GM23248 (cell line): ENCODE measurements at regions not wholly inside any gene's neighbourhood (a gene's known extent, or its start where the extent isn't known, plus 50 kb on each side); places are given as distances from the start of the nearest gene placed in this dataset.

ENCODE experiments used
- DNase-seq: peaks from one replicate; pipeline ENCODE4 v3.0.0-alpha.2; 2015
- H2AFZ ChIP-seq: fragments of 200-600 bp; sonication (generic); 2 replicates; pipeline ENCODE4 v1.6.1; 2016; ENCODE audit warnings: antibody characterized with exemption
- H3F3A ChIP-seq: fragments of 200-600 bp; sonication (generic); 2 replicates; pipeline ENCODE4 v1.6.1; 2016; ENCODE audit warnings: mild to moderate bottlenecking, antibody characterized with exemption, mixed run types; ENCODE audit not compliant: insufficient read depth
- H3K27ac ChIP-seq: fragments of 200-600 bp; sonication (generic); 2 replicates; pipeline ENCODE4 v1.5.1; 2016; ENCODE audit warnings: mild to moderate bottlenecking
- H3K27me3 ChIP-seq: fragments of 200-600 bp; sonication (generic); replicated peaks from 2 replicates; pipeline ENCODE4 v1.6.1; 2016; ENCODE audit warnings: mild to moderate bottlenecking; ENCODE audit not compliant: insufficient read depth
- H3K36me3 ChIP-seq: fragments of 200-600 bp; sonication (generic); 2 replicates; pipeline ENCODE4 v1.6.1; 2016; ENCODE audit warnings: low read depth, mild to moderate bottlenecking
- H3K4me1 ChIP-seq: fragments of 200-600 bp; sonication (generic); 2 replicates; pipeline ENCODE4 v1.6.1; 2016; ENCODE audit warnings: mild to moderate bottlenecking; ENCODE audit not compliant: insufficient read depth
- H3K4me2 ChIP-seq: fragments of 200-600 bp; sonication (generic); one replicate; pipeline ENCODE4 v1.6.1; 2016; ENCODE audit warnings: mild to moderate bottlenecking; ENCODE audit not compliant: unreplicated experiment
- H3K4me3 ChIP-seq: fragments of 200-600 bp; sonication (generic); 2 replicates; pipeline ENCODE4 v1.5.1; 2016; ENCODE audit warnings: mild to moderate bottlenecking
- H3K79me2 ChIP-seq: fragments of 200-600 bp; sonication (generic); 2 replicates; pipeline ENCODE4 v1.6.1; 2016; ENCODE audit warnings: mild to moderate bottlenecking; ENCODE audit not compliant: insufficient read depth
- H3K9ac ChIP-seq: fragments of 200-600 bp; sonication (generic); 2 replicates; pipeline ENCODE4 v1.6.1; 2016; ENCODE audit warnings: mild to moderate bottlenecking
- H3K9me2 ChIP-seq: fragments of 200-600 bp; sonication (generic); 2 replicates; pipeline ENCODE4 v1.6.1; 2016; ENCODE audit warnings: mixed run types, mild to moderate bottlenecking, moderate library complexity; ENCODE audit not compliant: insufficient read depth
- H3K9me3 ChIP-seq: fragments of 200-600 bp; sonication (generic); one replicate; pipeline ENCODE4 v1.6.1; 2017; ENCODE audit warnings: low read depth
- H4K20me1 ChIP-seq: fragments of 200-600 bp; sonication (generic); 2 replicates; pipeline ENCODE4 v1.6.0; 2016; ENCODE audit not compliant: insufficient read depth
- EZH2 ChIP-seq: fragments of 200-600 bp; sonication (generic); IDR thresholded peaks from 2 replicates; pipeline ENCODE4 v1.6.1; 2018; ENCODE audit warnings: antibody characterized with exemption, mild to moderate bottlenecking; ENCODE audit not compliant: insufficient read depth, poor library complexity, severe bottlenecking
- EZH2phosphoT487 ChIP-seq: fragments of 200-600 bp; sonication (generic); IDR thresholded peaks from 2 replicates; pipeline ENCODE4 v1.6.1; 2018; ENCODE audit warnings: antibody characterized with exemption, moderate library complexity, mild to moderate bottlenecking, low read depth; ENCODE audit not compliant: insufficient read depth
- WGBS, 2 experiments: methylation state at CpG; one replicate each; pipeline ENCODE4 v1.1.6; 2015 to 2017; ENCODE audit warnings: low lambda C conversion rate in 2 of 2, low coverage in 1 of 2; ENCODE audit errors: missing lambda C conversion rate in 2 of 2; 5-methylcytosine and 5-hydroxymethylcytosine counted together
- in situ Hi-C: fragments of 300-500 bp; cut with MboI; formaldehyde crosslinking; loops from 2 replicates; pipeline ENCODE4 v1.15.0; 2020

- Histone ChIP-seq H3K27ac (no peak overlapping the region), H3K4me3 (no peak overlapping the region), H3K27me3 (no peaks in the 10 kb centered on the region), H3K9ac (no peak overlapping the region), H3K9me3 (no peaks in the 10 kb centered on the region), H3K9me2 (no peaks in the 10 kb centered on the region), H3K4me2 (no peak overlapping the region), H2AFZ (no peak overlapping the region), H3F3A (no peaks in the 10 kb centered on the region), H4K20me1 (no peaks in the 10 kb centered on the region), H3K4me1 (no peaks in the 10 kb centered on the region), H3K36me3 (no peaks in the 10 kb centered on the region), H3K79me2 (no peaks in the 10 kb centered on the region)
- in situ Hi-C loops: no loop called here
- TF ChIP-seq EZH2phosphoT487: no peak
- no peak for TF ChIP-seq EZH2
- no peak for DNase-seq
Observed at GRCh38 chr10:111725050-111725449, 458.5 kb downstream of the GPAM start.

- in situ Hi-C loops: no loop called here
- H3K27ac ChIP-seq: no peak overlapping the region
- no peaks in the 10 kb centered on the region for H3K27me3 ChIP-seq
- no peaks in the 10 kb centered on the region for H3K9me3 ChIP-seq
- WGBS, 2 experiments: 52 to 60% methylated on average over 1 of the region's 1 CpG
- H2AFZ ChIP-seq: no peak overlapping the region
- TF ChIP-seq EZH2phosphoT487 (no peak), EZH2 (no peak)
- no peak overlapping the region for H3K4me2 ChIP-seq
- no peak for DNase-seq
- H3K9me2 ChIP-seq: no peaks in the 10 kb centered on the region
- no peaks in the 10 kb centered on the region for H3K36me3 ChIP-seq
- no peaks in the 10 kb centered on the region for H3K4me1 ChIP-seq
- H3K9ac ChIP-seq: no peak overlapping the region
- H3F3A ChIP-seq: no peaks in the 10 kb centered on the region
- no peak overlapping the region for H3K4me3 ChIP-seq
- no peaks in the 10 kb centered on the region for H3K79me2 ChIP-seq
- H4K20me1 ChIP-seq: no peaks in the 10 kb centered on the region
Observed at GRCh38 chr10:111732166-111732785, 451.3 kb downstream of the GPAM start.

- Histone ChIP-seq H3K36me3 (no peaks in the 10 kb centered on the region), H3K9ac (no peak overlapping the region), H3K4me1 (no peaks in the 10 kb centered on the region), H4K20me1 (no peaks in the 10 kb centered on the region), H3F3A (no peaks in the 10 kb centered on the region), H2AFZ (no peak overlapping the region), H3K4me3 (no peak overlapping the region), H3K4me2 (no peak overlapping the region), H3K9me3 (no peaks in the 10 kb centered on the region), H3K27me3 (no peaks in the 10 kb centered on the region), H3K27ac (no peak overlapping the region), H3K79me2 (no peaks in the 10 kb centered on the region), H3K9me2 (no peaks in the 10 kb centered on the region)
- TF ChIP-seq EZH2 (no peak), EZH2phosphoT487 (no peak)
- no peak for DNase-seq
- 77% methylated on average over 6 of the region's 6 CpGs for WGBS, 2 experiments
- in situ Hi-C loops: no loop called here
Observed at GRCh38 chr10:111739125-111739873, 444.3 kb downstream of the GPAM start.

GRCh38 chr10:111739874-111740139 lies 443.8 kb downstream of the GPAM start:
- H3K9me3 ChIP-seq: no peaks in the 10 kb centered on the region
- H3K27me3 ChIP-seq: no peaks in the 10 kb centered on the region
- in situ Hi-C loops: no loop called here
- no peak overlapping the region for H3K4me3 ChIP-seq
- H3K4me2 ChIP-seq: no peak overlapping the region
- H3K4me1 ChIP-seq: no peaks in the 10 kb centered on the region
- no peaks in the 10 kb centered on the region for H3K79me2 ChIP-seq
- DNase-seq: no peak
- TF ChIP-seq EZH2phosphoT487 (no peak), EZH2 (no peak)
- H2AFZ ChIP-seq: no peak overlapping the region
- no peak overlapping the region for H3K27ac ChIP-seq
- no peaks in the 10 kb centered on the region for H3K36me3 ChIP-seq
- H3F3A ChIP-seq: no peaks in the 10 kb centered on the region
- no peak overlapping the region for H3K9ac ChIP-seq
- WGBS, 2 experiments: 28 to 35% methylated on average over 1 of the region's 1 CpG
- no peaks in the 10 kb centered on the region for H4K20me1 ChIP-seq
- no peaks in the 10 kb centered on the region for H3K9me2 ChIP-seq

GRCh38 chr10:111745982-111746381 lies 437.6 kb downstream of the GPAM start:
- peaks cover 5% of the 10 kb centered on the region; the same call in 1 of the 2 replicates for H3F3A ChIP-seq
- H3K4me1 ChIP-seq: peaks cover 11% of the 10 kb centered on the region
- no peak overlapping the region for H3K9ac ChIP-seq
- no peak for DNase-seq
- no peak overlapping the region for H3K27ac ChIP-seq
- TF ChIP-seq EZH2 (no peak), EZH2phosphoT487 (no peak)
- no peaks in the 10 kb centered on the region for H4K20me1 ChIP-seq
- no peak overlapping the region for H2AFZ ChIP-seq
- WGBS, 2 experiments: 85 to 86% methylated on average over 2 of the region's 2 CpGs
- in situ Hi-C loops: no loop called here
- H3K79me2 ChIP-seq: no peaks in the 10 kb centered on the region
- H3K4me3 ChIP-seq: no peak overlapping the region
- no peaks in the 10 kb centered on the region for H3K9me2 ChIP-seq
- H3K27me3 ChIP-seq: no peaks in the 10 kb centered on the region
- no peaks in the 10 kb centered on the region for H3K36me3 ChIP-seq
- H3K4me2 ChIP-seq: no peak overlapping the region
- H3K9me3 ChIP-seq: no peaks in the 10 kb centered on the region
